ENCODE measurements at regions not wholly inside any gene's neighbourhood (a gene's known extent, or its start where the extent isn't known, plus 50 kb on each side); places are given as distances from the start of the nearest gene placed in this dataset.
A peak's percentile ranks its signal among the peaks of the same experiment; 100 is the strongest.

DNA sequence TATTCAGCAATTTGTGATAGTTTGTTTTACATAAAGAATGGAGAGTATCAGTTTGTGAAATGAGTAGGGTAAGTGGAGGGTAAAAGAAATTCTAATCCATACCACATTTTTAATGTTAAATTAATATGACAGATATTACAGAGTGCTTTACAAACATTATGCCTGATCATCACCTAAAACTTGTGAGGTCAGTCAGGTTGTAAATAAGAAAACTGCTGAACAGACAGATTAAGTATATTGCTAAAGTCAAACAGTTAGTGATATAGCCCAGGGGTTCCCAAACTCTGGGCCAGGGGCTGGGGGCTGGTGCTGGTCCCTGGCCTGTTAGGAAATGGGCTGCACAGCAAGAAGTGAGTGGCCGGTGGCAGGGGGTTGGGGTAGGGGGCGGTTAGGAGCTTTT lies 273.6 kb downstream of the TRAM1L1 start:
- Histone ChIP-seq H3K27ac (ENCODE audit: poor library complexity, severe bottlenecking) (no peak overlapping the region), H3K4me3 (ENCODE audit: severe bottlenecking) (no peak overlapping the region), H3K4me1 (ENCODE audit: insufficient read depth, poor library complexity, severe bottlenecking) (no peaks in the 10 kb centered on the region), H3K36me3 (ENCODE audit: low read depth) (no peaks in the 10 kb centered on the region), H3K27me3 (ENCODE audit: insufficient read depth, poor library complexity, severe bottlenecking) (no peaks in the 10 kb centered on the region), H3K9me3 (ENCODE audit: severe bottlenecking) (no peaks in the 10 kb centered on the region)
- ATAC-seq (ENCODE audit: low read depth) (no peak), DNase-seq (ENCODE audit: low spot score) (no peak)
- TF ChIP-seq CTCF (IDR thresholded peaks at IDR 0.05; ENCODE audit: poor library complexity, severe bottlenecking) = no peak

GRCh38 chr4:116796022-116796421 lies 289.4 kb downstream of the TRAM1L1 start:
- Histone ChIP-seq H3K27ac (ENCODE audit: poor library complexity, severe bottlenecking) (no peak overlapping the region), H3K27me3 (ENCODE audit: insufficient read depth, poor library complexity, severe bottlenecking) (no peaks in the 10 kb centered on the region), H3K9me3 (ENCODE audit: severe bottlenecking) (no peaks in the 10 kb centered on the region), H3K4me1 (ENCODE audit: insufficient read depth, poor library complexity, severe bottlenecking) (no peaks in the 10 kb centered on the region), H3K4me3 (ENCODE audit: severe bottlenecking) (no peak overlapping the region), H3K36me3 (ENCODE audit: low read depth) (no peaks in the 10 kb centered on the region)
- DNase-seq (ENCODE audit: low spot score) (no peak), ATAC-seq (ENCODE audit: low read depth) (peak; percentile 35; the same call in 1 of the 3 replicates)
- no peak for TF ChIP-seq CTCF (IDR thresholded peaks at IDR 0.05; ENCODE audit: poor library complexity, severe bottlenecking)

GRCh38 chr4:116788723-116789122 lies 296.7 kb downstream of the TRAM1L1 start:
- no peak for DNase-seq (ENCODE audit: low spot score)
- Histone ChIP-seq H3K36me3 (ENCODE audit: low read depth) (no peaks in the 10 kb centered on the region), H3K4me1 (ENCODE audit: insufficient read depth, poor library complexity, severe bottlenecking) (no peaks in the 10 kb centered on the region), H3K4me3 (ENCODE audit: severe bottlenecking) (no peak overlapping the region), H3K27ac (ENCODE audit: poor library complexity, severe bottlenecking) (no peak overlapping the region), H3K27me3 (ENCODE audit: insufficient read depth, poor library complexity, severe bottlenecking) (no peaks in the 10 kb centered on the region), H3K9me3 (ENCODE audit: severe bottlenecking) (no peaks in the 10 kb centered on the region)
- no peak for TF ChIP-seq CTCF (IDR thresholded peaks at IDR 0.05; ENCODE audit: poor library complexity, severe bottlenecking)
- ATAC-seq (ENCODE audit: low read depth) = no peak

GRCh38 chr4:116755051-116755450 lies 330.3 kb downstream of the TRAM1L1 start:
- Histone ChIP-seq H3K4me3 (ENCODE audit: severe bottlenecking) (no peak overlapping the region), H3K36me3 (ENCODE audit: low read depth) (no peaks in the 10 kb centered on the region), H3K4me1 (ENCODE audit: insufficient read depth, poor library complexity, severe bottlenecking) (no peaks in the 10 kb centered on the region), H3K27me3 (ENCODE audit: insufficient read depth, poor library complexity, severe bottlenecking) (no peaks in the 10 kb centered on the region), H3K9me3 (ENCODE audit: severe bottlenecking) (no peaks in the 10 kb centered on the region), H3K27ac (ENCODE audit: poor library complexity, severe bottlenecking) (no peak overlapping the region)
- TF ChIP-seq CTCF (IDR thresholded peaks at IDR 0.05; ENCODE audit: poor library complexity, severe bottlenecking) = no peak
- no peak for DNase-seq (ENCODE audit: low spot score)
- no peak for ATAC-seq (ENCODE audit: low read depth)

DNA sequence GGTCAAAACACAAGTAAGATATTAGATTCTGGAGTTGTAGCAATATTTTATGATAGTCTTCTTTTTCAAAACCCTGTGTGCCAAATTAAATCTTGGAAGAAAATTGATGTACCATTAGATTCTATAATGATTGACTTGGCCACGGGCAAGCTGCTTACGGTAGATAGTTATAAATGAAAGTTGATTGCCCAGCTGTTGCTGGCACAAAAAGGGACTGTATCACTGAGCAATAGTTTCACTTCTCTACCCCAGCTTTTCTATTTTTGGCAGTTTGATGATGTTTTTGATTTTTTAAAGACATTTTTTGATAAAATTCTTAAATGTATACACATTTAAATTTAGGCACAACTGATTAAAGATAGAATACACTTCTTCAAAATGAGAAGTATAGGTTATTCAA lies 333.3 kb downstream of the TRAM1L1 start:
- no peak for TF ChIP-seq CTCF (IDR thresholded peaks at IDR 0.05; ENCODE audit: poor library complexity, severe bottlenecking)
- Histone ChIP-seq H3K27ac (ENCODE audit: poor library complexity, severe bottlenecking) (no peak overlapping the region), H3K9me3 (ENCODE audit: severe bottlenecking) (no peaks in the 10 kb centered on the region), H3K27me3 (ENCODE audit: insufficient read depth, poor library complexity, severe bottlenecking) (no peaks in the 10 kb centered on the region), H3K36me3 (ENCODE audit: low read depth) (no peaks in the 10 kb centered on the region), H3K4me1 (ENCODE audit: insufficient read depth, poor library complexity, severe bottlenecking) (no peaks in the 10 kb centered on the region), H3K4me3 (ENCODE audit: severe bottlenecking) (no peak overlapping the region)
- ATAC-seq (ENCODE audit: low read depth) (no peak), DNase-seq (ENCODE audit: low spot score) (no peak)
